H54 (cell line): ENCODE measurements at regions not wholly inside any gene's neighbourhood (a gene's known extent, or its start where the extent isn't known, plus 50 kb on each side); places are given as distances from the start of the nearest gene placed in this dataset.

Experiments used
- DNase-seq: peaks from one replicate; pipeline ENCODE4 v3.0.0; 2011; ENCODE audit warnings: low spot score, mixed read lengths; ENCODE audit not compliant: insufficient read length
- FAIRE-seq: peaks from 3 replicates; lab custom pipeline; 2011; peaks lifted over from hg19 to GRCh38; lab: Jason Lieb, UNC
- POLR2A ChIP-seq: IDR thresholded peaks from 2 replicates; pipeline ENCODE4 v1.6.1; 2011; ENCODE audit warnings: low read depth, mild to moderate bottlenecking, low read length

DNA sequence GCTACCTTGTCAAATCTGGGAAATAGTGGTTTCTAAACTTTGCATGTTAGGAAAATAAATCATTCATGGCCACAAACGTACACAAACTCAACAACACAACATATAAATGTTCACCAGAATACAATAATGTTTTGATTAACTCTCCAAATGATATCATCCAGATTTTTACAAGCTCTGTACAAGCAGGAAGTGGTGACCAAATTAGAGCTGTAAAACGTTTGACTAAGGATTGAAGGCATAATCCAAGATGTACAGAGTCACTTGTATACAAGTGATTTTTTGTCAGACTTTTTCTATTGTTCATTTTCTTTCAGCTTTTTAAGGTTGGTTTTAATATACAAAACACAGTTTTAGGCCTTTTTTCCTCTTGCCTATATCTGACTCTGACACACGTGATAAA, 748.4 kb upstream of the GRM7 start:
- no peak for TF ChIP-seq POLR2A
- DNase-seq (no peak), FAIRE-seq (no peak)

DNA sequence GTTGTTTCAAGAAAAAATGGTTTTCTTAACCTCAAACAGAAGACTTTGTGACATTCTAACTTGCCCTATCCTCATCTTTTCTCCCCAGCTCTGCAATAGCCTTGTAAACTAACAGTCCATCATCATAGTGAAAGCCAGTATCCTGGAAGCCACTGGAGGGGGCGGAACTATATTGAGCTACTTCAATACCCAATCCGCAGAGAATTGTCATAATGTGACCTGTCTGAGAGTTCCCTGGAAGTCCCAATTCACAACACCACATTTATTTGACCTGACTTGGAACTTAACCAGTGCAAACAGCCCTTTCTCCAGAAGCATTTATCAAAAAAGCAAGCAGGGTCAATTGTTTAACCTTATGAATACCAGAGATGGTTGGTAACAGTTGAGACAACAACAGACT, 747.6 kb upstream of the GRM7 start:
- no peak for TF ChIP-seq POLR2A
- no peak for DNase-seq
- FAIRE-seq = no peak

DNA sequence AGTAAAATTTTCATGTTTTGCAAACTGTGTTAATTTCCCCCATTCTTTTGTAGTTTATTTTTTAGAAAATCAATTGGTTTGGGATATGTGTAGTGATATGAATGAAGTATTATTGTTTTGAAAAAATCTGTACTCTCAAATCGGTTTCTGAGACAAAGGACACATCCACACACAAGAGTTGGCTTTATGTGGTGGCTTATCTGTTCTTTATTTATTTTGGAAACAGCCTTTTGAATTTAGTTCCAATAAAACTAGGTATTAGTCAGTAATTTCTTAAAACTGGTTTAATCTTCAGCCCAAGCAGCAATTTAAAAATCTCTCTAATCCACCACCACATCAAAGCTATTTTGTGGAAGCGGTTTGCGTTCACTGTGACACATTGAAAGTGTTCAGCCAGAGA, 741.5 kb upstream of the GRM7 start:
- TF ChIP-seq POLR2A = no peak
- FAIRE-seq (no peak), DNase-seq (no peak)

DNA sequence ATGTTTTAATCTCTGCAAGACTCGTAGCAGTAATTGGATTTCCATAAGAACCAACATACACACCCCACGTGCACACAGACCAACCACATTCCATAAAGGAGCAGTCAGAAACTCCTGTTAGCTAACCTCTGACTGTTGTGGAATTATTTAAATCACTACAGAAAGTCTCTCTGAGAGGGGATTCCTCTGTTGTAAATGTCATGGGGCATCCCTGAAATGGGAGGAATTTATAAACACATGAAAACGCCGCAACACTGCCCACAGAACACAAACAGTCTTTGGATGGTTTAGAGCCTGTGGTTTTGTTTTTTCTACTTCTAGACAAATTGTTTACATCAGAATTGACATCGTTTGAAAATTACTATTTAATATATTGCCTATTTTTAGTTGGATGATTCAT, 740.1 kb upstream of the GRM7 start:
- DNase-seq (no peak), FAIRE-seq (no peak)
- no peak for TF ChIP-seq POLR2A

DNA sequence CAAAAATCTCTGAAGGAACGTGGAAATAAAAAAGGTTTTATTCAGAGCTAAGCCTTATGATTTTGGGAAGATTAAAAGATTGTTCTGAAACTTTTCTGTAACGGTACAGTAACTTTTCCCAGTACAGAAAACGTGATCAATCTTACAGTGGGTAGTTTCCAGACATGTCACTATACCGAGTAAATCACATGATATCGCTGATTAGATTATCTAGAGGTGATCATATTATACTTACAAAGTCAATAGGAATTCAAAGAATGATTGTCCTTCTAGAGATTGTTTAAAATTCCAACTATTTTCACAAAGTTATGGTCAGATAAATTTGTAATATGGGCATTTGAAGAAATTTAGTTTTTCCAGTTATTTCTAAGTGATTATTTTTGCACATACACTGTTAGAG, 736.0 kb upstream of the GRM7 start:
- FAIRE-seq = no peak
- TF ChIP-seq POLR2A = no peak
- DNase-seq = no peak

DNA sequence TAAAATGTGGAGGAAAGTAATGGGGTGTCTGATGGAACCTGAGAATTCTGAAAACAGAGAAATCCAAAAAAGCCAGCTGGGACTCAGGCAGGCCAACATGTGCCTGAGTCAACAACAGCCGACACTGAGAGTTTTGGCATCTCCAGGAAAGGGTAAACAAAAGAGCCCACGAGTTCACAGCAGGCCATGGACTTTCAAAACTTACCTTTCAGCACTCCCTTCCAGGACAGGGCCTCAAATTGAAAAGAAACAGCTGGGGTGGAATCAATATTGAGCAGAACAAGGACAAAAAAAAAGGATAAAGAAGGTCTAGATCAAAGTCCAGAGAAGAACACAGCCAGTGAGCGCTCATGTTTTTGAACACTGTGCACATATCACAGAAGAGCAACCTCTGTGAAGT, 735.4 kb upstream of the GRM7 start:
- TF ChIP-seq POLR2A = no peak
- DNase-seq = no peak
- FAIRE-seq = no peak

DNA sequence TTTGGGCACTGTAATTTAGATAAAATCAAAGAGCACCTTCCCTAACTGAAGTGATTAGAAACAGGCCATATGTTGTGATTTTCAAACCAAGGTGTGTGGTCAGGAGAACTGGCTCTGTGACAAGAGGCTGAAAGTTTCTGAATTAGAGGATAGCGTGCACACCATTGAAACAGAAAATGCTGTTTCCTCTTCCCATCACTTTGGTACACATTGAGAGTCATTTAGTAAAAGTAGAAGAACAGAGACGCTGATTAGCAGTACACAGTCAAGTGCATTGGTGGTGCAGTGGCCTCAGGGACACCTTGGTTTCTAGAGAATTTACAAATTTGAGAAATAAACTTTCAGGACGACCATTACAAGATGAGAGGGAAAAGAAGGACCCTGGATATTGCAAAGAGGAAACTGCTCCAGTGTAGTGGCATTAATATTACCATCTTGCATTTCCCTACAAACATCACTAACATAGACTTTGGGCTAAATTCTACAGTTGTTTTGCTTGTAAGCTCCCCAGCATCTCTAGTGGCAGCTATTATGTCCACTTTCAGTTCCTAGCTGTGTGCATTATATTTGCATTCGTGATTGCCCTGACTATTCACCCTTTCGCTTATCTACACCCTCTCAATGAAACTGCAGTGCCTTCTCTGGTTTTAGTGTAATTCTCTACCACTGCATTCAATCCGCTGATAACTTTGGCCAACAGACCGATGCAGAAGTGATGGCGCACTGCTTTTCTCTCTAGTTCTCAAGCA, 728.1 kb upstream of the GRM7 start:
- TF ChIP-seq POLR2A = no peak
- DNase-seq (no peak), FAIRE-seq (no peak)

DNA sequence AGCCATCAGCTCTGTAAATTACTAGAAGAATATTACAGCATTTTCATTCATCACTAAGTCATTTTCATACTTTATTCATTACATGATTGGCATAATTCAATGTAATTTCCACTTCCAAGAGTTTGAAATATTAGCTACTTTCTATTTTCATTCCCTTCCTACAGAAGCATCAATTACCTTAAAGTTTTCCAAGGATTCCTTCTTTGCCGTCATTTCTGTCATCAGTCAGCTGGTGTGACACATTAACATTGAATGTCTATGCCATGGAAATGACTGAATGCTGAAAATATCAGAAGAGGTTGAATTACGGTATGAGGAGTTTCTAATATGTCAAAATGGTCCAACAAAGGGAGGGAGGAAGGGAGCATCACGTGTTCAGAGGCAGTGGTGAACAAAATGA, 718.2 kb upstream of the GRM7 start:
- TF ChIP-seq POLR2A = no peak
- DNase-seq = no peak
- FAIRE-seq = no peak

DNA sequence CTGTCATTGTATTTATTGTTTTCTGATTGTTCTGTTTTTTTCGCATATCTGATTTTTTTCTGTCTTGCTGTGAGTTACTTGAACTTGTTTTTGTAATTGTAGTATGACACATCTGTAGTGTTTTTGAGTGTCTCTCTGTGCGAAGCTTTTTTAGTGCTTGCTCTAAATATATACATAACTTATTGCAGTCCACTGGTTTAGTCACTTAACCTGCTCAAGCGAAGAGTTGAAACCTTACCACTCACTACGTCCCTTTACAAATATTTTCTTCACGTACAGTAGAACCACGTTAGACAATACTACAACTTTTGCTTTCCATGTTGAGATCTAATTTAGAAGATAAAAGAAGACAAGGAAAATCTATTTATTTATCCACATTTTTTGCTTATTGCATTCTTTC, 713.0 kb upstream of the GRM7 start:
- FAIRE-seq = no peak
- no peak for TF ChIP-seq POLR2A
- no peak for DNase-seq

DNA sequence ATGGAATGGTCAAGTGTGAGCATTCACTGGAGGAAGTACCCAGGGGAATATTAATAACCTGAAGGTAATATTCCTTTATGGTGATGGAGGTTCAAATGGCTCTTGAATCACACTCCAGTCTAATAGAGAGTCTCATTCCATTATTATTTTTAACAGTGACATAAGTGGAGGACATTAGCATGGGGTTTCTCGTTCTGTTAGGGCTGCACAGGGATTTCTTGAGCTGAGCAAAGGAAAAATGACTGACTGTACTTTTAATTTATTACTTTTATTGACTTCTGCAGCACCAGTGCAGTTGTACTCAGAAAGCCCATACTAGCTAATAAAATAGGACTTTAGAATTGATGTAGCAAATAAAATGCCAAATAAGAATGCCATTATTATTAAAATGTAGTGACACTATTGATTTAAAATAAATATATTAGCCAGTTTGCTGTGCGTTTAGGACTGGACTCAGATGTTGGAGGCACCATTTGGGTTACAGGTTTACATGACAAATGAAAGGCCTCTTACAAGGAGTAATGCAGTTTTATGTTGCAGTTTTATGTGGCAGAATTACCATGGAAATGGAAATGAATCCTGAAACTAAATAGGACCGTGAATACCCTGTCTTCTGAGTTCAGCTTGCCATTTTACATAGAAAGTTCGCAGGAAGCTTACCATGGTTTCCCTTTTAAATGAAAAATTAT, 705.1 kb upstream of the GRM7 start:
- FAIRE-seq (no peak), DNase-seq (no peak)
- TF ChIP-seq POLR2A = no peak

DNA sequence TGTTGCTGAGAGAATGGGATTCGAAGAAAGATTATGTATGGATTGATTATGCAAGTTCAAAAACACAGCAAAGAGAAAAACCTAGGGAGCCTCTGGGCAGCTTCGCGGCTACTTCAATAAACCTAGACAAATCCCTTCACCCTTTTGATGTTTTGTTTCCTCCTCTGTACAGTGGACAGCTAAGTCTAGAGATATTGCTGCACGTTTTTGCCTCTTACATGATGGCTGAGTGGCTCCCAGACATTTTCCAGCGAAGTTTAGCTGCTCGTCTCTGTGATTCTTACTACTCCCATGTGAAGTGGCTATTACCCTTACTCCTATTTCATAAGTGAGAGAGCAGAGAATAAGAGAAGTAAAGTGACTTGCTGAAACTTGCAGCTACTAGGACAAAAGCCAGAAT, 695.0 kb upstream of the GRM7 start:
- no peak for DNase-seq
- TF ChIP-seq POLR2A = no peak
- no peak for FAIRE-seq

DNA sequence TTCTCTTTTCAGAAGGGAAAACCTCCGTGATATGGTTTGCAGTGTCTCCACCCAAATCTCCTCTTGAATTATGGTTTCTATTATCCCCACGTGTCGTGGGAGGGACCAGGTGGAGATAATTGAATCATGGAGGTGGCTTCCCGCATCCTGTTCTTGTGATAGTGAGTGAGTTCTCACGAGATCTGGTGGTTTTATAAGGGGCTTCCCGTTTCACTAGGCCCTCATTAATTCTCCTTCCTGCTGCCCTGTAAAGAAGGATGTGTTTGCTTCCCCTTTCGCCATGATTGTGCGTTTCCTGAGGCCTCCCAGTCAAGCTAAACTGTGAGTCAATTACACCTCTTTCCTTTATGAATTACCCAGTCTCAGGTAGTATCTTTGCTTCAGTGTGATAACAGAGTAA, 692.7 kb upstream of the GRM7 start:
- no peak for FAIRE-seq
- no peak for DNase-seq
- no peak for TF ChIP-seq POLR2A

DNA sequence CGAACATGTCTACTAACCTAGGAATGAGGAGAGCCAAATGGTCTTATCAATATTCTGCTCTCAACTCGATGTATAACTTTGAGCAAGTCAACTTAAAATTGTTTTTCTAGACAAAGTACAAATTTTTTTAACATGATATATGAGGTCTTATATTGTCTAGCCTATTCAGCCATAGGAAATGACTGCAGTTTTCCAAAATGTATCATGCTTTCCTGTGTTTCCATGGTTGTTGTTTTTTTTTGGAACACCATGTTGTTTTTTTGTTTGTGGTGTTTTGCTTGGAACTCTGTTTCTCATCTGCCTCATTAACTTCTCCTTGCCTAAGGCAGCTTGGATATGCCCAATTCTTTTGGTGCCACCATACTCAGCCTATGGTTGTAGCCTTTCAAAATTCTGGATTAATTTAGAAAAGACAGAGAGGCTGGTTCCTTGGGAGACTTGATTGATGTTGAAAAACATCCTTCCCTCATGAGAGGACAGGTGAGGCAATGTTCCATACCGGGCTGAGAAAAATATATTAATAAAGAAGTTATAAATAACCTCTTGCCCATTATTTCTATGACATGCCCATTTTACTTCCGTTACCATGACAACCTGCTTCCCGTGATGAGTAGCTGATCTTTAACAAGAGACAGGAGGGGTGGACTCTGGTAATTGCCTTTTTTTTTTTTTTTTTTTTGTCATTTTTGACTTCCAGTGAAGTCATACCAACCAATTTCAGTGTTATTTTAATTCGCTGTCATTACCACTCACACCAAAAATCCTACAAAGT, 687.9 kb upstream of the GRM7 start:
- no peak for FAIRE-seq
- TF ChIP-seq POLR2A = no peak
- DNase-seq = no peak

DNA sequence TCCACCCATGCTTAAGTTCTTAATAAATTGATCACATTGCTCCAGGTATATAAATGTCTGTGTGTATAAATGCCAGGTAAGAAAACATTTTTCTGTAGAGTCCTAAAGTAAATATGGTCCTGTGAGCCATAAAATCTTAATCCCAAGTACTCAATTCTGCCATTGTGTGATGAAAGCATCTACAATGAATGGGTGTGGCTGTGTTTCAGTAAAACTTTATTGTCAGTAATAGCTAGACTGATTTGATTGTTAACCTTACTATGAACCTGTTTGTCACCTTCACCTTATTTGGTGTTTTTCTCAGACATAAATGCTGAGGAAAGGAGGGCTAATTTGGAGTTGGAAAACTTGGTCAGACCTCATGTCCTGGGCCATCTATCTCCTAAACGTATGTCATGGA, 683.5 kb upstream of the GRM7 start:
- DNase-seq = no peak
- no peak for TF ChIP-seq POLR2A
- FAIRE-seq = no peak
